Astrocyte (in vitro differentiated cells and primary cell): ENCODE measurements at regions not wholly inside any gene's neighbourhood (a gene's known extent, or its start where the extent isn't known, plus 50 kb on each side); places are given as distances from the start of the nearest gene placed in this dataset.

Experiments used
- DNase-seq: peaks from one replicate; pipeline ENCODE4 v3.0.0-alpha.2; 2010; ENCODE audit warnings: low read depth
- FAIRE-seq: peaks from 2 replicates; lab custom pipeline; 2011; peaks lifted over from hg19 to GRCh38; lab: Jason Lieb, UNC
- H2AFZ ChIP-seq: 2 replicates; pipeline ENCODE4 v1.6.0; 2012; ENCODE audit warnings: low read depth, low read length, inconsistent platforms
- H3K27ac ChIP-seq: 2 replicates; pipeline ENCODE4 v1.5.1; 2011; ENCODE audit warnings: low read depth, low read length, inconsistent platforms
- H3K27me3 ChIP-seq: 2 replicates; pipeline ENCODE4 v1.6.0; 2011; ENCODE audit warnings: low read length, inconsistent platforms; ENCODE audit not compliant: insufficient read depth
- H3K36me3 ChIP-seq: 2 replicates; pipeline ENCODE4 v1.5.1; 2011; ENCODE audit warnings: low read length, inconsistent platforms; ENCODE audit not compliant: insufficient read depth
- H3K4me1 ChIP-seq: 2 replicates; pipeline ENCODE4 v1.5.1; 2011; ENCODE audit warnings: low read length, inconsistent platforms; ENCODE audit not compliant: insufficient read depth
- H3K4me2 ChIP-seq: 2 replicates; pipeline ENCODE4 v1.6.0; 2012; ENCODE audit warnings: low read length, inconsistent platforms
- H3K4me3 ChIP-seq: 2 replicates; pipeline ENCODE4 v1.5.1; 2011; ENCODE audit warnings: low read depth, mild to moderate bottlenecking, low read length, inconsistent platforms; ENCODE audit not compliant: insufficient read depth
- H3K79me2 ChIP-seq: 2 replicates; pipeline ENCODE4 v1.6.0; 2012; ENCODE audit warnings: mild to moderate bottlenecking, low read length, inconsistent platforms; ENCODE audit not compliant: insufficient read depth
- H3K9ac ChIP-seq: 2 replicates; pipeline ENCODE4 v1.6.0; 2012; ENCODE audit warnings: mild to moderate bottlenecking, low read length, inconsistent platforms
- H3K9me3 ChIP-seq: 2 replicates; pipeline ENCODE4 v1.5.1; 2012; ENCODE audit warnings: low read depth, mild to moderate bottlenecking, low read length, inconsistent platforms; ENCODE audit not compliant: insufficient read depth
- H4K20me1 ChIP-seq: 2 replicates; pipeline ENCODE4 v1.6.0; 2012; ENCODE audit warnings: low read length, inconsistent platforms; ENCODE audit not compliant: insufficient read depth
- H3K27ac Mint-ChIP-seq: one replicate; pipeline ENCODE4 v1.8.0; 2021; ENCODE audit warnings: mild to moderate bottlenecking, mixed read lengths; ENCODE audit not compliant: unreplicated experiment
- H3K27me3 Mint-ChIP-seq: one replicate; pipeline ENCODE4 v1.8.0; 2021; ENCODE audit warnings: low read depth, mixed read lengths; ENCODE audit not compliant: unreplicated experiment
- H3K36me3 Mint-ChIP-seq: one replicate; pipeline ENCODE4 v1.8.0; 2021; ENCODE audit warnings: low read depth, mixed read lengths; ENCODE audit not compliant: unreplicated experiment
- H3K4me1 Mint-ChIP-seq: one replicate; pipeline ENCODE4 v1.8.0; 2021; ENCODE audit warnings: low read depth, mixed read lengths; ENCODE audit not compliant: unreplicated experiment
- H3K4me3 Mint-ChIP-seq: one replicate; pipeline ENCODE4 v1.8.0; 2021; ENCODE audit warnings: mild to moderate bottlenecking, moderate library complexity, mixed read lengths; ENCODE audit not compliant: unreplicated experiment
- H3K9me3 Mint-ChIP-seq: one replicate; pipeline ENCODE4 v1.8.0; 2021; ENCODE audit warnings: mild to moderate bottlenecking, mixed read lengths; ENCODE audit not compliant: unreplicated experiment
- CTCF ChIP-seq: IDR thresholded peaks from 2 replicates; pipeline ENCODE4 v1.5.1; 2011; ENCODE audit warnings: low read depth, mild to moderate bottlenecking, inconsistent platforms, low read length, moderate library complexity; ENCODE audit not compliant: insufficient read depth
- EZH2 ChIP-seq: IDR thresholded peaks from 2 replicates; pipeline ENCODE4 v1.6.1; 2012; ENCODE audit warnings: mild to moderate bottlenecking, low read length, inconsistent platforms; ENCODE audit not compliant: insufficient read depth

GRCh38 chr20:39758876-39759275 lies 796.7 kb downstream of the DHX35 start:
- H3K27me3 ChIP-seq, result no peaks in the 10 kb centered on the region
- H3K27ac ChIP-seq, result no peak overlapping the region
- no peaks in the 10 kb centered on the region for H3K36me3 Mint-ChIP-seq
- no peaks in the 10 kb centered on the region for H3K4me1 ChIP-seq
- H3K9me3 Mint-ChIP-seq, result peaks cover 3% of the 10 kb centered on the region
- no peaks in the 10 kb centered on the region for H3K36me3 ChIP-seq
- FAIRE-seq (no peak), DNase-seq (no peak)
- H3K9ac ChIP-seq, result no peak overlapping the region
- no peak overlapping the region for H3K4me3 ChIP-seq
- no peak overlapping the region for H3K4me3 Mint-ChIP-seq
- TF ChIP-seq CTCF (no peak), EZH2 (no peak)
- H3K9me3 ChIP-seq, result peaks cover 2% of the 10 kb centered on the region
- no peak overlapping the region for H3K4me2 ChIP-seq
- H3K27me3 Mint-ChIP-seq, result peaks cover 5% of the 10 kb centered on the region
- no peak overlapping the region for H2AFZ ChIP-seq
- no peaks in the 10 kb centered on the region for H3K79me2 ChIP-seq
- H3K4me1 Mint-ChIP-seq, result no peaks in the 10 kb centered on the region
- H4K20me1 ChIP-seq, result no peaks in the 10 kb centered on the region
- no peak overlapping the region for H3K27ac Mint-ChIP-seq

DNA sequence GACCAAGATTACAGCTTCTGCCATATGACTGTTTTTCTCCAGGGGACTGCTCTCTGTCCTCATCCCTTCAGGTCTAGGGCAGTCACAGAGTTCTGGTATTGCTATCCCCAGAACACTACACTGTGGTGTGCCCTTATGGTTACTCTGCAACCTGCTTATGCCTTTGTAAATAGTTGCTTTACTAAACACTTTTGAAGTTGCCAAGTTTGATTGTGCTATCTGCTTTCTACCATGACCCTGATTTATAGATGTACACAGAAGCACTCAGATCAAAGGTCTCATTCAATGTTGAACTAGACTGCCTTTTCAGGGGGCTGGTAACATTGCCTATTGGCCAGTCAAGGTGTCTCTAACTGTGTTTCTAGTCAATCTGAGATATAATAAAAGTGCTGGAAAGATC lies 794.7 kb downstream of the DHX35 start:
- H3K9ac ChIP-seq, result no peak overlapping the region
- no peak for FAIRE-seq
- no peak overlapping the region for H3K27ac ChIP-seq
- no peak overlapping the region for H3K4me3 Mint-ChIP-seq
- no peaks in the 10 kb centered on the region for H3K4me1 ChIP-seq
- peaks cover 8% of the 10 kb centered on the region for H3K9me3 Mint-ChIP-seq
- no peak overlapping the region for H3K4me2 ChIP-seq
- H3K9me3 ChIP-seq, result no peaks in the 10 kb centered on the region
- TF ChIP-seq CTCF (no peak), EZH2 (no peak)
- no peaks in the 10 kb centered on the region for H3K4me1 Mint-ChIP-seq
- no peaks in the 10 kb centered on the region for H3K27me3 ChIP-seq
- no peaks in the 10 kb centered on the region for H4K20me1 ChIP-seq
- peaks cover 5% of the 10 kb centered on the region for H3K27me3 Mint-ChIP-seq
- H3K36me3 ChIP-seq, result no peaks in the 10 kb centered on the region
- no peak overlapping the region for H3K27ac Mint-ChIP-seq
- no peaks in the 10 kb centered on the region for H3K79me2 ChIP-seq
- H2AFZ ChIP-seq, result no peak overlapping the region
- no peak overlapping the region for H3K4me3 ChIP-seq
- no peaks in the 10 kb centered on the region for H3K36me3 Mint-ChIP-seq
- DNase-seq, result no peak

DNA sequence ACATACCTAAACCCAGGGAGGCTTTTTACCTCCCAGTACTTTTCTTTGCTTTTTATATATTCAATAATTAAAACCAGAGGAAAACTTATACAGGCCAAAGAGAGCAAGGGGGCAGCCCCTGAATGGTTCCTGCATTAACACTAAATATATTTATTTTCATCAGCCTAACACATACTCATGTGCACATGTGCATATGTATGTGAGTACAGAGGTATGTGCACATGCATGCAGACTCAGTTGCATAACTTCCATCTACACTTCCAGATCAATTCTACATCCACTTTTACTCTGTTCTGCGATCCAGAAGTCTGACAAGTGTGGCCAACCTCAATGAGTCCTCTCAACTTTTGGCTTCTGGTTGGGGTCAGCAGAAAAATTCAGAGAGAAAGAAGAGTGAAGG lies 794.2 kb downstream of the DHX35 start:
- Histone ChIP-seq H3K4me2 (no peak overlapping the region), H3K9ac (no peak overlapping the region), H3K27ac (no peak overlapping the region), H2AFZ (no peak overlapping the region), H3K79me2 (no peaks in the 10 kb centered on the region), H3K27me3 (no peaks in the 10 kb centered on the region), H3K36me3 (no peaks in the 10 kb centered on the region), H3K4me1 (no peaks in the 10 kb centered on the region), H3K9me3 (no peaks in the 10 kb centered on the region), H3K4me3 (no peak overlapping the region), H4K20me1 (no peaks in the 10 kb centered on the region)
- TF ChIP-seq EZH2, result no peak
- no peak for TF ChIP-seq CTCF
- Mint-ChIP-seq H3K9me3 (peaks cover 8% of the 10 kb centered on the region), H3K4me1 (no peaks in the 10 kb centered on the region), H3K36me3 (no peaks in the 10 kb centered on the region), H3K27ac (no peak overlapping the region), H3K27me3 (peaks cover 3% of the 10 kb centered on the region), H3K4me3 (no peak overlapping the region)
- FAIRE-seq (no peak), DNase-seq (no peak)
